Sigmoid colon (tissue), 6 donors: ENCODE measurements at regions not wholly inside any gene's neighbourhood (a gene's known extent, or its start where the extent isn't known, plus 50 kb on each side); places are given as distances from the start of the nearest gene placed in this dataset.

Experiments
- DNase-seq: peaks from one replicate; pipeline ENCODE4 v3.0.0-alpha.2; 2019
- H3K27ac ChIP-seq, 4 donors: fragments of 200-600 bp; sonication (generic); one replicate each; pipeline ENCODE4 v1.5.1; 2016 to 2019; ENCODE audit warnings: mild to moderate bottlenecking in 1 of 4
- H3K27me3 ChIP-seq, 3 donors: fragments of 200-600 bp; sonication (generic); one replicate each; pipeline ENCODE4 v1.5.1; 2019; ENCODE audit warnings: mild to moderate bottlenecking in 1 of 3
- H3K36me3 ChIP-seq, 4 donors: fragments of 200-600 bp; sonication (generic); one replicate each; pipeline ENCODE4 v1.5.1; 2016 to 2019
- H3K4me1 ChIP-seq, 4 donors: fragments of 200-600 bp; sonication (generic); one replicate each; pipeline ENCODE4 v1.5.1; 2017 to 2019
- H3K4me3 ChIP-seq, 4 donors: fragments of 200-600 bp; sonication (generic); one replicate each; pipeline ENCODE4 v1.5.1; 2017 to 2019; ENCODE audit warnings: mild to moderate bottlenecking in 2 of 4, moderate library complexity in 1 of 4
- H3K9me3 ChIP-seq, 4 donors: fragments of 200-600 bp in 3 of 4; sonication (generic) in 3 of 4; one replicate each; pipeline versions ENCODE4 v1.5.1 to v1.6.1; 2013 to 2019
- CTCF ChIP-seq, 4 experiments: fragments of 450-650 bp in 3 of 4; fragments of 200-600 bp in 1 of 4; IDR thresholded peaks; one replicate each; pipeline ENCODE4 v1.5.1; 2016 to 2019; ENCODE audit warnings: antibody characterized with exemption in 4 of 4, mild to moderate bottlenecking in 3 of 4, moderate library complexity in 2 of 4
- EP300 ChIP-seq, 4 donors: sonication (generic); formaldehyde crosslinking; IDR thresholded peaks; one replicate each; pipeline ENCODE4 v1.6.1; 2017; ENCODE audit warnings: antibody characterized with exemption in 4 of 4
- POLR2A ChIP-seq, 2 donors: fragments of 450-650 bp; IDR thresholded peaks; one replicate each; pipeline ENCODE4 v1.6.1; 2016; ENCODE audit warnings: antibody characterized with exemption in 2 of 2, mild to moderate bottlenecking in 2 of 2, moderate library complexity in 2 of 2
- POLR2AphosphoS5 ChIP-seq, 4 donors: sonication (generic); formaldehyde crosslinking; IDR thresholded peaks; one replicate each; pipeline ENCODE4 v1.6.1; 2017; ENCODE audit warnings: antibody characterized with exemption in 4 of 4
- WGBS, 2 donors: extraction: QIAGEN DNeasy Blood & Tissue Kit; methylation state at CpG; one replicate each; pipeline ENCODE4 v1.1.7; 2013; 5-methylcytosine and 5-hydroxymethylcytosine counted together
- intact Hi-C: fragments of 100-400 bp; cut with DNase I; formaldehyde crosslinking; loops from one replicate; pipeline ENCODE4 v1.15.1; 2023
- donor health status: healthy with polysubstance abuse.
- donor health status: healthy.

GRCh38 chr5:155799308-155799707, 527.7 kb upstream of the SGCD start:
- intact Hi-C loops: no loop called here
- TF ChIP-seq POLR2A (IDR thresholded peaks at IDR 0.05) (no peak), POLR2AphosphoS5 (IDR thresholded peaks at IDR 0.05) (no peak), CTCF (IDR thresholded peaks at IDR 0.05) (no peak), EP300 (IDR thresholded peaks at IDR 0.05) (no peak)
- Histone ChIP-seq H3K9me3 (peaks cover 0 to 5% (median 2%) of the 10 kb centered on the region in 4 donors), H3K27me3 (no peaks in the 10 kb centered on the region), H3K4me3 (no peak overlapping the region), H3K36me3 (no peaks in the 10 kb centered on the region), H3K4me1 (no peaks in the 10 kb centered on the region), H3K27ac (no peak overlapping the region)
- no peak for DNase-seq
- whole genome bisulfite sequencing, 2 donors: 74 to 82% methylated on average over 6 of the region's 6 CpGs

- TF ChIP-seq EP300 (IDR thresholded peaks at IDR 0.05): no peak
- no peak for TF ChIP-seq POLR2A (IDR thresholded peaks at IDR 0.05)
- TF ChIP-seq CTCF (IDR thresholded peaks at IDR 0.05): no peak
- TF ChIP-seq POLR2AphosphoS5 (IDR thresholded peaks at IDR 0.05): no peak
- DNase-seq: no peak
- H3K27me3 ChIP-seq: no peaks in the 10 kb centered on the region
- H3K36me3 ChIP-seq: no peaks in the 10 kb centered on the region
- no peaks in the 10 kb centered on the region for H3K4me1 ChIP-seq
- H3K4me3 ChIP-seq: no peak overlapping the region
- intact Hi-C loops: no loop called here
- no peak overlapping the region for H3K27ac ChIP-seq
- 83 to 87% methylated on average over 3 of the region's 3 CpGs for WGBS, 2 donors
- no peaks in the 10 kb centered on the region for H3K9me3 ChIP-seq
These were observed 518.9 kb upstream of the SGCD start for GRCh38 chr5:155807884-155808576.

DNA sequence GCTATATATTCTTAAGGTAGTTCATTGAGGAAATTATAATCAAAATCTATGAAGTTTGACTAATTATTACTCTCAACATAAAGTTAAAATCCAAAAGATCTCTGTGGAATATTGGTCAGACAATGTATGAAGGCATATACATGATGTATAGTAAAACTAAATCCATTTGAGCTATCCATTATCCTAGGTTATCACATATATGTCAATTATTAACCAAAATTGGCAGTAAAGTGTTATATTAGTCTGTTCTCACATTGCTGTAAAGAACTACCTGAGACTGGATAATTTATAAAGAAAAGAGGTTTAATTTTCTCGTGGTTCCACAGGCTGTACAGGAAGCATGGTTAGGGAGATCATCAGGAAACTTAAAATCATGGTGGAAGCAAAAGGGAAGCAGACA, 511.7 kb upstream of the SGCD start:
- Histone ChIP-seq H3K9me3 (no peaks in the 10 kb centered on the region), H3K27me3 (no peaks in the 10 kb centered on the region), H3K4me3 (no peak overlapping the region), H3K4me1 (no peaks in the 10 kb centered on the region), H3K36me3 (no peaks in the 10 kb centered on the region), H3K27ac (no peak overlapping the region)
- no peak for TF ChIP-seq POLR2AphosphoS5 (IDR thresholded peaks at IDR 0.05)
- TF ChIP-seq CTCF (IDR thresholded peaks at IDR 0.05): no peak
- no peak for TF ChIP-seq EP300 (IDR thresholded peaks at IDR 0.05)
- TF ChIP-seq POLR2A (IDR thresholded peaks at IDR 0.05): no peak
- intact Hi-C loops: no loop called here
- DNase-seq: no peak
- 13 to 37% methylated on average over 1 of the region's 1 CpG for WGBS, 2 donors

- intact Hi-C loops: no loop called here
- TF ChIP-seq CTCF (IDR thresholded peaks at IDR 0.05) (no peak), EP300 (IDR thresholded peaks at IDR 0.05) (no peak), POLR2AphosphoS5 (IDR thresholded peaks at IDR 0.05) (no peak), POLR2A (IDR thresholded peaks at IDR 0.05) (no peak)
- H3K9me3 ChIP-seq: no peaks in the 10 kb centered on the region
- H3K27ac ChIP-seq: no peak overlapping the region
- H3K4me3 ChIP-seq: no peak overlapping the region
- no peaks in the 10 kb centered on the region for H3K36me3 ChIP-seq
- H3K4me1 ChIP-seq: no peaks in the 10 kb centered on the region
- no peaks in the 10 kb centered on the region for H3K27me3 ChIP-seq
- no peak for DNase-seq
- 34 to 51% methylated on average over 3 of the region's 3 CpGs for WGBS, 2 donors
These were observed 504.8 kb upstream of the SGCD start for GRCh38 chr5:155822177-155822576.
